OCI-LY1 (cell line): ENCODE measurements at regions not wholly inside any gene's neighbourhood (a gene's known extent, or its start where the extent isn't known, plus 50 kb on each side); places are given as distances from the start of the nearest gene placed in this dataset.

Source experiments
- EZH2 ChIP-seq: fragments of 200-600 bp; sonication (generic), shearing (Covaris generic); IDR thresholded peaks from 2 replicates; pipeline ENCODE4 v1.8.0; 2017; ENCODE audit warnings: borderline replicate concordance, mixed run types, mild to moderate bottlenecking, antibody characterized with exemption, low read length, moderate library complexity, mixed read lengths
- TF ChIP-seq, protein P1 (sequence below): fragments of 200-600 bp; sonication (generic), shearing (Covaris generic); IDR thresholded peaks from 2 replicates; pipeline ENCODE4 v1.5.1; 2017; ENCODE audit warnings: mild to moderate bottlenecking, antibody characterized with exemption, low read length, moderate library complexity, mixed read lengths

DNA sequence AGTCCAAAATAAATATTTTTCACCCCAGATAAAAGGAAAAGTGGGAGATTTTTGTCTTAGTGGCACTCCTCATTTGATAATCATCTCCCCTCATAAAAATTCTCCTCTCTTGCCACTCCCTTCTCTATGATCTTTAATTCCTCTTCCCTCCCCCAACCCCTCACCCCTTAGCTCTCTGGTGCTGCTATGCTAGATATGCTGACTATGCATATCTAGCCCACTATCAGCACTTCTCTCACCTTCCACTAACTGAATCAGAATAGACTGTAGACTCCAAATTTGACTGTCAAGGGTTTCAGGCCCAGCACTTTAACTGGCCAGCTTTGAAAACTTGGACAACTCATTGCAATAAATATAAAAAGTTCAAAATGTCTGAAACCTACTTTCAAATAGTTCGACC, 254.2 kb downstream of the ETNK1 start:
- TF ChIP-seq, protein P1, sequence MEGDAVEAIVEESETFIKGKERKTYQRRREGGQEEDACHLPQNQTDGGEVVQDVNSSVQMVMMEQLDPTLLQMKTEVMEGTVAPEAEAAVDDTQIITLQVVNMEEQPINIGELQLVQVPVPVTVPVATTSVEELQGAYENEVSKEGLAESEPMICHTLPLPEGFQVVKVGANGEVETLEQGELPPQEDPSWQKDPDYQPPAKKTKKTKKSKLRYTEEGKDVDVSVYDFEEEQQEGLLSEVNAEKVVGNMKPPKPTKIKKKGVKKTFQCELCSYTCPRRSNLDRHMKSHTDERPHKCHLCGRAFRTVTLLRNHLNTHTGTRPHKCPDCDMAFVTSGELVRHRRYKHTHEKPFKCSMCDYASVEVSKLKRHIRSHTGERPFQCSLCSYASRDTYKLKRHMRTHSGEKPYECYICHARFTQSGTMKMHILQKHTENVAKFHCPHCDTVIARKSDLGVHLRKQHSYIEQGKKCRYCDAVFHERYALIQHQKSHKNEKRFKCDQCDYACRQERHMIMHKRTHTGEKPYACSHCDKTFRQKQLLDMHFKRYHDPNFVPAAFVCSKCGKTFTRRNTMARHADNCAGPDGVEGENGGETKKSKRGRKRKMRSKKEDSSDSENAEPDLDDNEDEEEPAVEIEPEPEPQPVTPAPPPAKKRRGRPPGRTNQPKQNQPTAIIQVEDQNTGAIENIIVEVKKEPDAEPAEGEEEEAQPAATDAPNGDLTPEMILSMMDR = no peak
- no peak for TF ChIP-seq EZH2
